HUDEP-2 (cell line): ENCODE measurements at regions not wholly inside any gene's neighbourhood (a gene's known extent, or its start where the extent isn't known, plus 50 kb on each side); places are given as distances from the start of the nearest gene placed in this dataset.
"Not testable (repeated sequence)": the region's sequence is repeated elsewhere in the genome, so short reads cannot be mapped to it uniquely, and the experiment has no call there.

Source experiments
- DNase-seq, 76 experiments: peaks; one replicate each; lab custom pipeline; 2025; ENCODE audit not compliant: unreplicated experiment in 76 of 76; lab: John Stamatoyannopoulos, UW

DNA sequence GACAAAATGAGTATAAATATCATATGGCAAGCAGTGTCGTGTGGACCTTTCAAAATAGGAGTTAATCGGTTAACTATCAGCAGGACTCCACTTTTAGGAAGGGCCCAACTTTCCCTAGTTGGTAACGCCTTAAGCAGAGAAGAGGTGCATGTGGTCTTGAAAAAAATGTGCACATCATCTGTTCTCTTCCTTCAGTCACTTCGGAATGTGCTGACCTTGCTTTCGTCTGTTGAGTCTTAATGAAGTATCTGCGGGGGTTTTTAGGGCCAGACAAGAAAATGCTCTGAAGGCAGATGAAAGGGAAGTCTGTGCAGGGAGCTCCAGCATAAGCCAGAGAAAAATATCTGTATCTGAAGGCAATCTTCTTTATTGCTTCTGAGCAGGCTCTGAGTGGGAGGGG is 185.2 kb downstream of the AEBP2 start:
- no peak for DNase-seq

DNA sequence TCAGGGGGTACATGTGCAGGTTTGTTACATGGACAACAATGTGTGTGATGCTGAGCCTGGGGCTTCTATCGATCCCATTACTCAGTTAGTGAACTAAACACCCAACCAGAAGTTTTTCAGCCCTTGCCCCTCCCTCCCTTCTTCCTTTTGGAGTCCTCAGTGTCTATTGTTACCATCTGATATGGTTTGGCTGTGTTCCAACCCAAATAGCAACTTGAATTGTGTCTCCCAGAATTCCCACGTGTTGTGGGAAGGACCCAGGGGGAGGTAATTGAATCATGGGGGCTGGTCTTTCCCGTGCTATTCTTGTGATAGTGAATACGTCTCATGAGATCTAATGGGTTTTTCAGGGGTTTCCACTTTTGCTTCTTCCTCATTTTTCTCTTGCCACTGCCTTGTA is 186.3 kb downstream of the AEBP2 start:
- not testable (repeated sequence) for DNase-seq

- DNase-seq = no peak
Measured at GRCh38 chr12:19627719-19628118, 188.4 kb downstream of the AEBP2 start.

DNA sequence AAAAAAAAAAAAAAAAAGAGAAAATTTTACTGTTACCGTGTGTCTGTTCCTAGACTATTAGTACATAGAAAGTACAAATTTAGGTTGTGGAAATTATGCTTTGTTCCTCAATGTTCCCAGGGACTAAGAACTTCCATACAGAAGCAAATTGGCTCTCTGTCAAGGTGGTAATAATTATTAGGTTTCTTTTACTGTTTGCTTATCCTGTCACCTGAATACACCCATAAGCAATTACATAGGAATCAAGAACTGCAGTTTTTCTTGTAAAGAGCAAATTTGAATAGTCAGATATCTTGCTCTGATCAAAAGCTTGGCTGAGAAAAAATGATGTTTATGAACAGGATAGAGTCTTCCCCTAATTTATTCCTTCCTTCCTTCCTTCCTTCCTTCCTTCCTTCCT is 191.2 kb downstream of the AEBP2 start:
- no peak for DNase-seq

- DNase-seq = peak in 1 of 76 experiments; percentile 0
Measured at GRCh38 chr12:19633194-19633593, 193.9 kb downstream of the AEBP2 start.

DNA sequence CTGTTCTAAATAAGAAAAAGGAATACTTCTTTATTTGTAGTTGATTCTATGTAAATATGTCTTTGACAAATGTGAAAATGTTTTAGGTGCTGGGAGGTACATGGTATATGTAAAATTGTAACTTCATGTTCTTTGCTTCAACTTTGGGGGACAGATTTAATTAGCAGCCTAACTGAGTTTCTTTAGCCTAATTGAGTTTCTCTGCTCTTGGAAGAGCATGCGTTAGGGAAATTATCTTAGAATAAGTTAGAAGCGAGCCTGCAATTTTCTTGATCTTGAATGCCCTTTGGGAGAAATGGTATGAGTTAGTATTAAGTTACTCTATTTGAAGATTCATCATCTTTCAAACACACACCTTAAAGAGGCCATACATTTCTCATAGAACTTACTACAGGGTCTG is 194.3 kb downstream of the AEBP2 start:
- DNase-seq = no peak

- peak in 16 of 76 experiments; percentile 0 to 39 (median 4) for DNase-seq
Measured at GRCh38 chr12:19639781-19640415, 200.6 kb downstream of the AEBP2 start.

GRCh38 chr12:19641235-19642080 is 202.2 kb downstream of the AEBP2 start:
- DNase-seq = no peak

DNA sequence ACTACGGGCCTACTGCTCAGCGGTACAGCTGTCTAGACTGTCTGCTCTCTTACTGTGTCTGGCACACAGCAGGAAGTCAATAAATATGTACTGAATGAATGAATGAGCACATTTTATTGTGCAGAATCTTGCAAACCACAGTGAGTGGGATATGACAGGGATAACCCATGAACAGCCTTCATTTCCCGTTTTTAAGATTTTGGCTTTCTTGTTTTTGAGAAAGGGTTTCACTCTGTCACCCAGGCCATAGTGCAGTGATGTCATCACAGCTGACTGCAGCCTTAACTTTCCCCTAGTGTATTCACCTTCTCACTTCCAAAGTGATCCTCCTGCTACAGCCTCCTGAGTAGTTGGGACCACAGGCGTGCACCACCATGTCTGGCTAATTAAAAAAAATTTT is 203.1 kb downstream of the AEBP2 start:
- DNase-seq = no peak

DNA sequence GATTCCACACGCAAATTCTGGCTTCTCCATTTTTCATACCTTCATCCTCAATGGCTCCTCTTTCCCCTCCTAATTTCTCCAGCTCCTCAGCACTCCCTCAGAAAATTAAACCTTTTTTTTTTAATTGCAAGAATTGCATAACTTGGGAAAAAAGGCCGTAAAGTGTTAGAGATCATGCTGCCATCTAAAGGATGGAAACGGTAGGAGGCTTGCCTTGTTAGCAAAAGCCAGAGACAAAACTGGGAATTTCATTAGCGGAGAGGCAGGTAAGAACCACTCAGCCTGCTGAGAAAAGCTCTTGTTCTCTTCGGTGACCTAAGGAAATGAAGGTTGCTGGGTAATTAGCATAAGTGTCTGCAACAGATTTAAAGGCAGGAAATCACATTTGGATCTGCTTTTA is 204.3 kb downstream of the AEBP2 start:
- no peak for DNase-seq

DNA sequence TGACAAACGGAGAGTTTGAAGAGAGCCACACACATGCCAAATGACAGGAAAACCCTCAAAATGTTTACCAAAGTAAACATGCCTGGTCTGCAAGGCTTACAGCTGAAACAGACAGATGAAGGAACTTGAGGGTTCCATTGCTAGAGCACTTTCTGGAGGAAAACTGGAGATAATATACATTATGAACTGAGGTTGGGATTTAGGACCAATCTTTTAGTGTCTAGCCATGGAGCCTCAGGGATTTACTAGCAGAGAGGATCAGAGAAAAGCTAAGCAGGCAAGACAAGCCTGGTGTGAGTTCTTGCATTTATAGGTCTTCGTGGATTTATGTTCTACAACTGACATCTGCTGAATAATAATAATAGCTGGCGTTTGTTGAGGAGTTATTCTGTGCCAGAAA is 205.3 kb downstream of the AEBP2 start:
- DNase-seq = no peak

DNA sequence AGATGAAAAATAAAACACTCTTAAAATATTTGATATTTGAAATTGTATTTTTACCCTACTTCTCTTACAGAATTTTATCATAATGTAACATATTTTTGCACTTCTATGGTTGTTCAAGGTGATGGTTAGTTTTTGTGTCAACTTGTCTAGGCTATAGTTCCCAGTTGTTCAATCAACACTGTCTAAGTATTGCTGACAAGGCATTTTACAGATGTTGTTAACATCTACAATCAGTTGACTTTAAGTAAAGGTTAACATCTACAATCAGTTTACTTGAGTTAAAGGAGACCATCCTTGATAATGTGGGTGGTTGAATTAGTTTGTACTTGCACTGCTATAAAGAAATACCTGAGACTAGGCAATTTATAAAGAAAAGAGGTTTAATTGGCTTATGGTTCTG is 206.5 kb downstream of the AEBP2 start:
- no peak for DNase-seq

- DNase-seq = no peak
Measured at GRCh38 chr12:19646599-19646998, 207.3 kb downstream of the AEBP2 start.

DNA sequence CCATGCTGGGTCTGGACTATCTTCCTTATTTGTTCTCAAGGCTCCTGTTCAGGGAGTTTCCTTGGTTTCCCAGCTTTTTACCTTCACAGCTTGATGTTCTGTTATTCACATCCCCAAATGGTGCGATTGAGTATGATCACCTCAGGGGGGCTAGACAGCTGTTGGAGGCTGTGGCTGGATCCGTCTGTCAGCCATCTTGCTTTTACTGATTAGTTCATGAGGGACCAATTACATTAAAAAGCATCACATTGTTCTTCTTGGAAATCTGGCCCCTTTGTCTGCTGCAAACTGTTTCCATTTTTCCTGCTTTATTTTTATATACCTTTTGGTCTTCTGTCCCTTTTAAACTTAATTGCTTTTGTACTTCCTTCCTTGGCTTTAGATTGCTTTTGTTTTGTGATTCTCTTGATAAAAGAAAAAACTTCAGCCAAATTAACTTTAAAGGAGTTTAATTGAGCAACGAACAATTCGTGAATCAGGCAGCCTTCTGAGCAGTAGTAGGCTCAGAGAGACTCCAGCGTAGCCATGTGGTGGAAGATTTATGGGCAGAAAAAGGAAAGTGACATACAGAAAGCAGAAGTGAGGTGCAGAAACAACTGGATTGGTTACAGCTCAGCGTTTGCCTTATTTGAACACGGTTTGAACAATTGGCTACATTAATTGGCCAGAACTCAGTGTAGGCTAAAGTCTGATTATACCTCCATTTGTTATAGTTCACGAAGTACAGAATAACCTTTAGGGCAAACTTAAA is 208.7 kb downstream of the AEBP2 start:
- DNase-seq = no peak

GRCh38 chr12:19648591-19648990 is 209.3 kb downstream of the AEBP2 start:
- DNase-seq = no peak

- DNase-seq = no peak
Measured at GRCh38 chr12:19652386-19652785, 213.1 kb downstream of the AEBP2 start.

DNA sequence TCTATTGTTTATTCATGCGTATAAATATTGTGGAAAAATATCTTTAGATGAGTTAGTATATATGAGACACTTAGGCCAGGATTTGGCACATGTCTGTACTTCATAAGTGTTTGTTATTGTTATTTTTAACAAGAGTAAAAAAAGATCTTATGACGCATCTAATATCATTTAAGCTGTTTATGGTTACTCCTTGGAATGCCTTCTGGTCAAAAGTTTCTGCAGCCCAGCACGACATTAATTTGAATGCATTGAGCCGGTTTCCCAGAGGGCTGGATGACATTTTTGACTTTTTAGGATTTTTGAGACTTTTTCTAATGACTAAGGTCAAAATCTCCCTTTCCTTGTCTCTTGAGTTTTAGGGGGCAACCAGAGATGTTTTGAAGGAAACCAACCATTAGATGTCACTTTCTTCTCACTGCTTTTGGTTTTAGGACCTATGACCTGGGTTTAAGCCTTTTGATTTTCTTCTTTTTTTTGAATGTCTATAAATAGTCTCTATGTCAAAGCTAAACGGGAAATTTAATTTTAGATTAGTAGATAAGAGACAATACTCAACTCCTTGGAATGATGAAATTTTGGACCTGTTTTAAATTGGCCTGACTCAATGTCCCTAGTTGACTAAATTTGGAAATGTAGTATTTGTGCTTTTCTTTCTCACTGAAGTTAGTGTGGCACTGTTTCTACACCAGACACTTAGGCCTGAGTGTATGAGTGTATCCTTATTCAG is 215.5 kb downstream of the AEBP2 start:
- no peak for DNase-seq

DNA sequence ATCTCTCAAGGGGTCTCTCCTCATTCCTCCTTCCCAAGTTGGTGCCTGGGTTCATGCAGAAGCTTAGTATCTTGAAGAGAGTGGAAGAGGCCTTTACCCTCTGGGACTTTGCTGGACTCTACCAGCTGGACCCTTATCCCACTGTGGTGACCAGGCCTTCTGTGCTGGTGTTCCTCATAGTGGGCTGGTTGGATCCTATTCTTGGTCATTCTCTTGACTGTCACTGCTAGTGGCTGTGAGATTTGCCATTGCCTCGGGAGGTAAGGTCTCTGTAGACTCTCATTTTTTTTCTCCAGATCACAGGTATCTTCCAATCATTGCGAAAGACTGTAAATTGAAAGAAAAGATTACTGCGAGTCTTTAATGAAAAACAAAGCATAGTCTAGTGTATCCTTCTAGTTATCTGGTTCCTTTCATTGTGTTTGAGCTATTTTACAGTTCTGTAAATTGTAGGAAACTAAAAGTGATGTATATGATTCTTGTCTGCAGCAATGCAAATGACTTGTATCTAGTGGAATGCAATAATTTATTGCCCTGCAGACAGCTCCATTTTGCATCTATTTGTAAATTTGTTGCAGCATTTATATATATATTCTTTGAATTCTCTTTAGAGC is 217.9 kb downstream of the AEBP2 start:
- DNase-seq = no peak

DNA sequence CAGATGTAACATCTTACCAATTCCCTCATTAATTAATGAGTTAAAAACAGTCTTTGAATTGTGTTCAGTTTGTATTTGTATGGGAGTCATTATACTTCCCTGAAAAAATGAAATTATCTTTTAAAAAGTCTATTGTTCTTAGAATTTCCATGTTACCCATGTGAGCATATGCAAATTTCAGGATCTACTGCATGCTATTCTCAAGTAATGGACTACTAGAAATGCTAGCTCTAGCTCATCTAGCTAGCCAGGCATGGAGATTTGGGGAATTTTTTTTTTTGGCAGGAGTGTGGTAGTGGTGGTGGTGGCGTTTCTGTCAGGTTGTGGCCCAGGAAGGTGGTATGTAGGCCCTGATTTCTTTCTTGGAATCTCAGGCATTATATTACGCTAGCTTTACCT is 218.4 kb downstream of the AEBP2 start:
- DNase-seq = no peak

- DNase-seq = no peak
Measured at GRCh38 chr12:19659086-19659485, 219.8 kb downstream of the AEBP2 start.

- DNase-seq = no peak
Measured at GRCh38 chr12:19659501-19659900, 220.2 kb downstream of the AEBP2 start.
